ENCODE measurements at regions not wholly inside any gene's neighbourhood (a gene's known extent, or its start where the extent isn't known, plus 50 kb on each side); places are given as distances from the start of the nearest gene placed in this dataset.

- DNase-seq = no peak
- 29 to 43% (median 30%) methylated on average over 3 of the region's 3 CpGs for WGBS, 3 donors
- no peak overlapping the region for H3K27ac ChIP-seq
- no peaks in the 10 kb centered on the region for H3K9me3 ChIP-seq
- no peaks in the 10 kb centered on the region for H3K36me3 ChIP-seq (ENCODE audit: insufficient read depth in 1 of 2, low read depth in 1 of 2)
- H3K27me3 ChIP-seq (ENCODE audit: insufficient read depth in 3 of 3, low read length in 2 of 3) = no peaks in the 10 kb centered on the region
- no peaks in the 10 kb centered on the region for H3K4me1 ChIP-seq
- no peak overlapping the region for H3K4me3 ChIP-seq
- intact Hi-C loops (cut with DNase I) = no loop called here
- no peak for ATAC-seq
- no peak for TF ChIP-seq CTCF (IDR thresholded peaks at IDR 0.05)
Measured at GRCh38 chr13:70784207-70784989, 676.1 kb upstream of the KLHL1 start.

GRCh38 chr13:70769817-70770216, 661.6 kb upstream of the KLHL1 start:
- DNase-seq (no peak), ATAC-seq (no peak)
- Histone ChIP-seq H3K9me3 (no peaks in the 10 kb centered on the region), H3K4me3 (no peak overlapping the region), H3K4me1 (no peaks in the 10 kb centered on the region), H3K27me3 (ENCODE audit: insufficient read depth in 3 of 3, low read length in 2 of 3) (no peaks in the 10 kb centered on the region), H3K36me3 (ENCODE audit: insufficient read depth in 1 of 2, low read depth in 1 of 2) (no peaks in the 10 kb centered on the region), H3K27ac (no peak overlapping the region)
- intact Hi-C loops (cut with DNase I) = no loop called here
- 48 to 53% (median 53%) methylated on average over 1 of the region's 1 CpG for WGBS, 3 donors
- no peak for TF ChIP-seq CTCF (IDR thresholded peaks at IDR 0.05)

- TF ChIP-seq CTCF (IDR thresholded peaks at IDR 0.05) = no peak
- Histone ChIP-seq H3K36me3 (ENCODE audit: insufficient read depth in 1 of 2, low read depth in 1 of 2) (no peaks in the 10 kb centered on the region), H3K9me3 (no peaks in the 10 kb centered on the region), H3K4me3 (no peak overlapping the region), H3K27ac (no peak overlapping the region), H3K27me3 (ENCODE audit: insufficient read depth in 3 of 3, low read length in 2 of 3) (no peaks in the 10 kb centered on the region), H3K4me1 (no peaks in the 10 kb centered on the region)
- ATAC-seq (no peak), DNase-seq (no peak)
- intact Hi-C loops (cut with DNase I) = no loop called here
- WGBS, 3 donors = 87 to 89% (median 88%) methylated on average over 4 of the region's 4 CpGs
Measured at GRCh38 chr13:70758932-70759331, 650.7 kb upstream of the KLHL1 start.

GRCh38 chr13:70756088-70756487, 647.8 kb upstream of the KLHL1 start:
- Histone ChIP-seq H3K9me3 (no peaks in the 10 kb centered on the region), H3K4me3 (no peak overlapping the region), H3K36me3 (ENCODE audit: insufficient read depth in 1 of 2, low read depth in 1 of 2) (no peaks in the 10 kb centered on the region), H3K27ac (no peak overlapping the region), H3K4me1 (no peaks in the 10 kb centered on the region), H3K27me3 (ENCODE audit: insufficient read depth in 3 of 3, low read length in 2 of 3) (no peaks in the 10 kb centered on the region)
- no peak for ATAC-seq
- intact Hi-C loops (cut with DNase I) = no loop called here
- no peak for DNase-seq
- no peak for TF ChIP-seq CTCF (IDR thresholded peaks at IDR 0.05)

DNA sequence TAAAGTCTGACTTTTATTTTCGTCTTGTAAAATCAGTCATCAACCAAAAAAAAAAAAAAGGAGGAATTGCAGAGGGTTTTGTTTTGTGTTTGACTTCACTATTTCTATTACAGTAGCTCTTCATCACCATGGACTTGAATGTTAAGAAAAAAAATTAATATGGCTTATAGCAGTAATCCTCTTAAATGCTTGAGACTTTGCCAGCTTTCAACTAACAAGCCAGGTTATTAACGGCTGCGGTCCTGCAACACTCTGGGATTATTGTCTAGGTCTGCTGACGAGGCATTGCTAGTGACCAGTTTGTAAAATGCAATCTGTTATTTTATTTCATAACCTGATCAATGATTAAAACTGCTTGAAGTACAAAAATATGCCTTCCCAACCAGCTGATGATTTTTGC, 647.2 kb upstream of the KLHL1 start:
- no peak overlapping the region for H3K27ac ChIP-seq
- no peaks in the 10 kb centered on the region for H3K9me3 ChIP-seq
- WGBS, 3 donors = 37 to 50% (median 44%) methylated on average over 4 of the region's 4 CpGs
- no peak overlapping the region for H3K4me3 ChIP-seq
- H3K4me1 ChIP-seq = no peaks in the 10 kb centered on the region
- ATAC-seq (no peak), DNase-seq (no peak)
- intact Hi-C loops (cut with DNase I) = no loop called here
- no peak for TF ChIP-seq CTCF (IDR thresholded peaks at IDR 0.05)
- no peaks in the 10 kb centered on the region for H3K27me3 ChIP-seq (ENCODE audit: insufficient read depth in 3 of 3, low read length in 2 of 3)
- H3K36me3 ChIP-seq (ENCODE audit: insufficient read depth in 1 of 2, low read depth in 1 of 2) = no peaks in the 10 kb centered on the region
